ENCODE measurements at regions not wholly inside any gene's neighbourhood (a gene's known extent, or its start where the extent isn't known, plus 50 kb on each side); places are given as distances from the start of the nearest gene placed in this dataset.

- no peak for DNase-seq (ENCODE audit: low spot score)
Measured at GRCh38 chr4:129420637-129421036, 324.7 kb downstream of the C4orf33 start.

- DNase-seq (ENCODE audit: low spot score): no peak
Measured at GRCh38 chr4:129422277-129422676, 326.3 kb downstream of the C4orf33 start.

GRCh38 chr4:129428454-129428853 lies 332.5 kb downstream of the C4orf33 start:
- no peak for DNase-seq (ENCODE audit: low spot score)

GRCh38 chr4:129429581-129430320 lies 333.8 kb downstream of the C4orf33 start:
- no peak for DNase-seq (ENCODE audit: low spot score)

GRCh38 chr4:129437347-129437746 lies 341.4 kb downstream of the C4orf33 start:
- DNase-seq (ENCODE audit: low spot score): no peak

- DNase-seq (ENCODE audit: low spot score): no peak
Measured at GRCh38 chr4:129438456-129438981, 342.6 kb downstream of the C4orf33 start.

GRCh38 chr4:129446074-129446473 lies 350.1 kb downstream of the C4orf33 start:
- DNase-seq (ENCODE audit: low spot score): peak; percentile 55

- DNase-seq (ENCODE audit: low spot score): no peak
Measured at GRCh38 chr4:129453524-129454200, 357.7 kb downstream of the C4orf33 start.

- DNase-seq (ENCODE audit: low spot score): no peak
Measured at GRCh38 chr4:129455482-129455881, 359.5 kb downstream of the C4orf33 start.

GRCh38 chr4:129468624-129469023 lies 372.7 kb downstream of the C4orf33 start:
- no peak for DNase-seq (ENCODE audit: low spot score)

- DNase-seq (ENCODE audit: low spot score): no peak
Measured at GRCh38 chr4:129474698-129475097, 378.7 kb downstream of the C4orf33 start.

GRCh38 chr4:129481107-129481506 lies 385.2 kb downstream of the C4orf33 start:
- no peak for DNase-seq (ENCODE audit: low spot score)

GRCh38 chr4:129488427-129488826 lies 392.5 kb downstream of the C4orf33 start:
- no peak for DNase-seq (ENCODE audit: low spot score)

- DNase-seq (ENCODE audit: low spot score): no peak
Measured at GRCh38 chr4:129490516-129490915, 394.6 kb downstream of the C4orf33 start.

GRCh38 chr4:129498626-129499025 lies 402.7 kb downstream of the C4orf33 start:
- DNase-seq (ENCODE audit: low spot score): no peak

GRCh38 chr4:129514852-129515251 lies 418.9 kb downstream of the C4orf33 start:
- DNase-seq (ENCODE audit: low spot score): no peak

GRCh38 chr4:129515356-129515755 lies 419.4 kb downstream of the C4orf33 start:
- no peak for DNase-seq (ENCODE audit: low spot score)

- DNase-seq (ENCODE audit: low spot score): no peak
Measured at GRCh38 chr4:129526812-129527211, 430.9 kb downstream of the C4orf33 start.

GRCh38 chr4:129531253-129531652 lies 435.3 kb downstream of the C4orf33 start:
- DNase-seq (ENCODE audit: low spot score): no peak

- no peak for DNase-seq (ENCODE audit: low spot score)
Measured at GRCh38 chr4:129532573-129532972, 436.6 kb downstream of the C4orf33 start.

GRCh38 chr4:129543299-129543698 lies 447.3 kb downstream of the C4orf33 start:
- DNase-seq (ENCODE audit: low spot score): no peak

GRCh38 chr4:129545599-129546278 lies 449.8 kb downstream of the C4orf33 start:
- DNase-seq (ENCODE audit: low spot score): peak; percentile 5

GRCh38 chr4:129546531-129546930 lies 450.6 kb downstream of the C4orf33 start:
- no peak for DNase-seq (ENCODE audit: low spot score)
